ENCODE measurements at regions not wholly inside any gene's neighbourhood (a gene's known extent, or its start where the extent isn't known, plus 50 kb on each side); places are given as distances from the start of the nearest gene placed in this dataset.

DNA sequence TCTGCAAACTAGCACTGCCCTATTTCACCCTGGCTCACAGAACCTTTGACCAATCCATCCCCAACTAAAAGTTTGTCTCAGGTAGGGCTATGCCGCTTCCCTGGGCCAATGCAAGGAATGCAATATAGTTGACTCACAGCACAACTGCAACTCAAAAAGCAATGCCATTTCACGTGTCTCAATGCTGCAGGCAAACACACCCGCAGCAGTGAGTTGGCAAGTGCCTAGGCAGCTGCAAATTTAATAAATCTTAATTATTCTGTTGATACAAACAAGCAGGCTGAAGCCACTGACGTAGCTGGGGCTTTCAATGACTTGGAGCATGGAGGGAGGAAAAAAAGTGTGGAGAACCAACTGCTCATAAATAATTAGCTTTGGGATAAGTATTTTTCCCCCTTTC, 87.9 kb downstream of the SYNE3 start:
- no peak overlapping the region for H3K4me3 ChIP-seq (replicated peaks; ENCODE audit: low read depth, low read length)
- no peaks in the 10 kb centered on the region for H3K27me3 ChIP-seq (replicated peaks; ENCODE audit: control insufficient read depth, insufficient read depth, low read length)
- DNase-seq (ENCODE audit: extremely low read depth, insufficient read length) = no peak
- TF ChIP-seq, protein P1, sequence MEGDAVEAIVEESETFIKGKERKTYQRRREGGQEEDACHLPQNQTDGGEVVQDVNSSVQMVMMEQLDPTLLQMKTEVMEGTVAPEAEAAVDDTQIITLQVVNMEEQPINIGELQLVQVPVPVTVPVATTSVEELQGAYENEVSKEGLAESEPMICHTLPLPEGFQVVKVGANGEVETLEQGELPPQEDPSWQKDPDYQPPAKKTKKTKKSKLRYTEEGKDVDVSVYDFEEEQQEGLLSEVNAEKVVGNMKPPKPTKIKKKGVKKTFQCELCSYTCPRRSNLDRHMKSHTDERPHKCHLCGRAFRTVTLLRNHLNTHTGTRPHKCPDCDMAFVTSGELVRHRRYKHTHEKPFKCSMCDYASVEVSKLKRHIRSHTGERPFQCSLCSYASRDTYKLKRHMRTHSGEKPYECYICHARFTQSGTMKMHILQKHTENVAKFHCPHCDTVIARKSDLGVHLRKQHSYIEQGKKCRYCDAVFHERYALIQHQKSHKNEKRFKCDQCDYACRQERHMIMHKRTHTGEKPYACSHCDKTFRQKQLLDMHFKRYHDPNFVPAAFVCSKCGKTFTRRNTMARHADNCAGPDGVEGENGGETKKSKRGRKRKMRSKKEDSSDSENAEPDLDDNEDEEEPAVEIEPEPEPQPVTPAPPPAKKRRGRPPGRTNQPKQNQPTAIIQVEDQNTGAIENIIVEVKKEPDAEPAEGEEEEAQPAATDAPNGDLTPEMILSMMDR (IDR thresholded peaks at IDR 0.05; ENCODE audit: insufficient read depth, low read length, poor library complexity, severe bottlenecking) = no peak
- peaks cover 44% of the 10 kb centered on the region for H3K36me3 ChIP-seq (ENCODE audit: control insufficient read depth, insufficient read depth, low read length)

DNA sequence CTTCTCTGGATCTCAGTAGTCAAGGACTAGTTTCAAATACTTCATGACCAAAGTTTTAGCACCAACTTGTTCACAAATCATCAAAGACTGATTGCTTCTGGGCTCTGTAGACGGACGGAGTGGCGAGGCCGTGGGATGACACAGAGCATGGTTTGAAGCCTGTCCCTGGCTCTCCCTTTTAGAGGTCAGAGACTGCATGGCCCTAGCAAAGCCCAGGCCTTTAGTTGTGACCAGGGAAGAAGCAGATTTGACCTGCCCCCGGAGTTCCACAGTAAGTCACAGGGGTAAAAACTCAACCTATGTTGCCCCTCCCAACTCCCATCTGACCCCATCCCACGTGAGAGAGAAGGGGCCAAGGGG, 90.4 kb downstream of the SYNE3 start:
- no peak for DNase-seq (ENCODE audit: extremely low read depth, insufficient read length)
- Histone ChIP-seq H3K36me3 (ENCODE audit: control insufficient read depth, insufficient read depth, low read length) (peaks cover 40% of the 10 kb centered on the region), H3K27me3 (replicated peaks; ENCODE audit: control insufficient read depth, insufficient read depth, low read length) (no peaks in the 10 kb centered on the region), H3K4me3 (replicated peaks; ENCODE audit: low read depth, low read length) (no peak overlapping the region)
- TF ChIP-seq, protein P1 (IDR thresholded peaks at IDR 0.05; ENCODE audit: insufficient read depth, low read length, poor library complexity, severe bottlenecking) = no peak

DNA sequence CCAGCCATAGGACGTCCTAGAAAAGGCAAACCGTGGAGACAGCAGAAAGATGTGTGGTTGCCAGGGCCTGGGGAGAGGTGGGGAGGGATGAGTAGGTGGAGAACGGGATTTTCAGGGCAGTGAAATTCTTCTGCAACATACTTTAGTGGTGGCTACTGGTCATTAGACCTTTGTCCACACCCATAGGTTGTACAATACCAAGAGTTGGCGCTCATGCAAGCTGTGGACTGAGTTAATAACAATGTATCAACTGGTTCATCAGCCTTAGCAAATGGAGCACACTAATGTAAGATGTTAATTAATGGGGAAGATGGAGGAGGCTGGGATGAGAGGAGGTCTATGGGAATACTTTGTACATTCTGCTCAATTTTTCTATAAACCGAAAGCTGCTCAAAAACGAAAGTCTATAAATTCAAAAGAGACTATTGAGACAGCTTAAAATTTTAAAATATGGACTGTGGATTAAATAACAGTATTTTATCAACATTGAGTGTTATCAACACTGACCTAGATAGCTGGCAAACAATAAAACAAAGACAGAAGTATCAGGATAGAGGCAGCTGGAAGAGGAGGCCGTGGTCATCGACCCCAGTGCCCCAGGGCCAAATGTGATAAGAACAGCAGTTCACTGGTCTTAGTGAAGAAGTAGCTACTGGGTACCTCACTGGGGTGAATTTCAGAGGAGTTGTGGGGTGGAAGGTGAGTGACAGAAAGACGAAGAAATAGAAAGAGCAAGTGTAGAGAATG, 90.9 kb downstream of the SYNE3 start:
- TF ChIP-seq, protein P1 (IDR thresholded peaks at IDR 0.05; ENCODE audit: insufficient read depth, low read length, poor library complexity, severe bottlenecking) = no peak
- no peak for DNase-seq (ENCODE audit: extremely low read depth, insufficient read length)
- Histone ChIP-seq H3K36me3 (ENCODE audit: control insufficient read depth, insufficient read depth, low read length) (peaks cover 35% of the 10 kb centered on the region), H3K27me3 (replicated peaks; ENCODE audit: control insufficient read depth, insufficient read depth, low read length) (no peaks in the 10 kb centered on the region), H3K4me3 (replicated peaks; ENCODE audit: low read depth, low read length) (no peak overlapping the region)

DNA sequence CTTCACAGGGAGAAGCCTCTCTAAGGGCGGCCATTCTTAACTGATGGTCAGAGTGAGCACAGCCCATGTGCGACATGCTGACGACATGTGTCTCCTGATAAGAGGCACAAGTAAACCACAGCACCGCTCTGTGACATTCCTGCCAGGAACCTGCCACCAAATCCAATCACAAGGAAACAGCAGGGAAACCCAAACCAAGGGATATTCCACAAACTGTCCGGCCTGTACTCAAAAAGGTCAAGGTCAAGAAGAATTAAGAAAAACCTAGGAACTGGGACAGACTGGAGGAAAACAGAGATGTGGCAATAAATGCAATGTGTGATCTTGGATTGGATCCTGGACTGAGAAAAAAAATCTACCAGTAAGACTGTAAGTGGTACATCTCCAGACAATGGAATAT, 91.9 kb downstream of the SYNE3 start:
- no peaks in the 10 kb centered on the region for H3K27me3 ChIP-seq (replicated peaks; ENCODE audit: control insufficient read depth, insufficient read depth, low read length)
- DNase-seq (ENCODE audit: extremely low read depth, insufficient read length) = no peak
- no peak overlapping the region for H3K4me3 ChIP-seq (replicated peaks; ENCODE audit: low read depth, low read length)
- H3K36me3 ChIP-seq (ENCODE audit: control insufficient read depth, insufficient read depth, low read length) = peaks cover 41% of the 10 kb centered on the region
- TF ChIP-seq, protein P1 (IDR thresholded peaks at IDR 0.05; ENCODE audit: insufficient read depth, low read length, poor library complexity, severe bottlenecking) = no peak

DNA sequence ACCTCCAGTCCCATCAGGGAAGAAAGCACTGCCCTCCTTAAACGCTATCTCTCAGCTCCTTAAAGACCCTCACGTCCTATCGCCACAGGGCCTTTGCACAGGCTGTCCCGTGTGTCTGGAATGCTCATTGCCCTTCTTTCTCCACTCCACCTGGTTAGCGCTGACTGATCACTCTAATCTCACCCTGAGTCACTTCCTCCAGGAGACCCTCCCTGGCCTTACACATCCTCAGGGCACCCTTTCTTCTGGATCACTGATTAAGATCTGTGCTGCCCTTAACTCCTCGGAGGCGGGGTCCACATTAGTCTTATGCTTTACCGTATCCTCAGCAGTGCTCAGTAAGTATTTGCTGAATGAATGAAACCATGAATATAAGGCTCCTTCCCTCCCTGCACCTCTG, 94.7 kb downstream of the SYNE3 start:
- TF ChIP-seq, protein P1 (IDR thresholded peaks at IDR 0.05; ENCODE audit: insufficient read depth, low read length, poor library complexity, severe bottlenecking) = no peak
- H3K27me3 ChIP-seq (replicated peaks; ENCODE audit: control insufficient read depth, insufficient read depth, low read length) = no peaks in the 10 kb centered on the region
- no peak overlapping the region for H3K4me3 ChIP-seq (replicated peaks; ENCODE audit: low read depth, low read length)
- peaks cover 40% of the 10 kb centered on the region for H3K36me3 ChIP-seq (ENCODE audit: control insufficient read depth, insufficient read depth, low read length)
- DNase-seq (ENCODE audit: extremely low read depth, insufficient read length) = no peak

DNA sequence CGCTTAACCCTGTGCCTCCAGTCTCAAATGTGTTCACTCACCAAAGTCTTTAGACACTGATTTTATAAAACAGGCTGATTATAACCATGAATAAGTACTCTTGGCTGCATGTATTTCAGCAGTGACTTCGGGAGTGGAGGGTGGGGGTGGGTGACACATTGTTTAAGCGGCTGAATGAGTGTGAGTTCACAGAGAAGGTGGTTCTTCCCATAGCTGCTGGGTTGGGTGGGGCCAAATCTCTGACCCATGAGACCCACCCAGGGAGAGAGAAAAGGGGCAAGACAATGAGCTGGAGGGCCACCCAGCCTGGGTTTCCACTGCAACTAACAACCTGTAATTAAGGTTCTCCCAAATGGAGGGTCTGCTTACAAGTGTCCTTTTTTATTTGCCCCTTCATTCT, 96.4 kb downstream of the SYNE3 start:
- TF ChIP-seq, protein P1 (IDR thresholded peaks at IDR 0.05; ENCODE audit: insufficient read depth, low read length, poor library complexity, severe bottlenecking) = no peak
- DNase-seq (ENCODE audit: extremely low read depth, insufficient read length) = no peak
- Histone ChIP-seq H3K4me3 (replicated peaks; ENCODE audit: low read depth, low read length) (no peak overlapping the region), H3K36me3 (ENCODE audit: control insufficient read depth, insufficient read depth, low read length) (peaks cover 39% of the 10 kb centered on the region), H3K27me3 (replicated peaks; ENCODE audit: control insufficient read depth, insufficient read depth, low read length) (no peaks in the 10 kb centered on the region)
